Nephron (organoid): ENCODE measurements at regions not wholly inside any gene's neighbourhood (a gene's known extent, or its start where the extent isn't known, plus 50 kb on each side); places are given as distances from the start of the nearest gene placed in this dataset.

ENCODE experiments used
- H3K27ac Mint-ChIP-seq, 3 experiments: 2 replicates each; pipeline ENCODE4 v1.8.0; 2020; ENCODE audit warnings: mixed read lengths in 3 of 3, mild to moderate bottlenecking in 2 of 3, moderate library complexity in 1 of 3
- H3K27me3 Mint-ChIP-seq: 2 replicates; pipeline ENCODE4 v1.8.0; 2021; ENCODE audit warnings: low read depth, mild to moderate bottlenecking, moderate library complexity, mixed read lengths
- H3K36me3 Mint-ChIP-seq: 2 replicates; pipeline ENCODE4 v1.8.0; 2020; ENCODE audit warnings: low read depth, mixed read lengths
- H3K4me1 Mint-ChIP-seq: 2 replicates; pipeline ENCODE4 v1.8.0; 2020; ENCODE audit warnings: mixed read lengths
- H3K4me3 Mint-ChIP-seq, 3 experiments: 2 replicates each; pipeline ENCODE4 v1.8.0; 2020; ENCODE audit warnings: mild to moderate bottlenecking in 3 of 3, mixed read lengths in 3 of 3, moderate library complexity in 2 of 3
- H3K9me3 Mint-ChIP-seq: 2 replicates; pipeline ENCODE4 v1.8.0; 2020; ENCODE audit warnings: mixed read lengths
- CTCF ChIP-seq, 3 experiments: fragments of 200-600 bp; sonication (generic); IDR thresholded peaks; one replicate each; pipeline ENCODE4 v1.5.0; 2021; ENCODE audit warnings: antibody characterized with exemption in 3 of 3; ENCODE audit not compliant: unreplicated experiment in 3 of 3

- Mint-ChIP-seq H3K36me3 (no peaks in the 10 kb centered on the region), H3K4me3 (no peak overlapping the region), H3K4me1 (no peaks in the 10 kb centered on the region), H3K9me3 (peaks cover 7% of the 10 kb centered on the region), H3K27ac (no peak overlapping the region), H3K27me3 (peaks cover 18% of the 10 kb centered on the region)
- no peak for TF ChIP-seq CTCF (IDR thresholded peaks at IDR 0.05; ENCODE audit: unreplicated experiment in 3 of 3)
Measured at GRCh38 chr9:107850653-107851052, 361.1 kb upstream of the KLF4 start.

GRCh38 chr9:107847978-107848964 is 358.7 kb upstream of the KLF4 start:
- Mint-ChIP-seq H3K36me3 (no peaks in the 10 kb centered on the region), H3K4me1 (no peaks in the 10 kb centered on the region), H3K27ac (no peak overlapping the region), H3K9me3 (no peaks in the 10 kb centered on the region), H3K4me3 (no peak overlapping the region), H3K27me3 (peaks cover 18% of the 10 kb centered on the region)
- TF ChIP-seq CTCF (IDR thresholded peaks at IDR 0.05; ENCODE audit: unreplicated experiment in 3 of 3), result no peak

- no peaks in the 10 kb centered on the region for H3K4me1 Mint-ChIP-seq
- H3K4me3 Mint-ChIP-seq, result no peak overlapping the region
- H3K27ac Mint-ChIP-seq, result no peak overlapping the region
- peaks cover 7% of the 10 kb centered on the region for H3K27me3 Mint-ChIP-seq
- no peak for TF ChIP-seq CTCF (IDR thresholded peaks at IDR 0.05; ENCODE audit: unreplicated experiment in 3 of 3)
- H3K36me3 Mint-ChIP-seq, result no peaks in the 10 kb centered on the region
- no peaks in the 10 kb centered on the region for H3K9me3 Mint-ChIP-seq
Measured at GRCh38 chr9:107842530-107842929, 353.0 kb upstream of the KLF4 start.

- Mint-ChIP-seq H3K27ac (no peak overlapping the region), H3K4me3 (no peak overlapping the region), H3K4me1 (no peaks in the 10 kb centered on the region), H3K36me3 (no peaks in the 10 kb centered on the region), H3K9me3 (no peaks in the 10 kb centered on the region), H3K27me3 (peaks cover 4% of the 10 kb centered on the region)
- no peak for TF ChIP-seq CTCF (IDR thresholded peaks at IDR 0.05; ENCODE audit: unreplicated experiment in 3 of 3)
Measured at GRCh38 chr9:107841076-107841475, 351.5 kb upstream of the KLF4 start.

GRCh38 chr9:107839371-107839770 is 349.8 kb upstream of the KLF4 start:
- Mint-ChIP-seq H3K27me3 (peaks cover 8% of the 10 kb centered on the region), H3K36me3 (no peaks in the 10 kb centered on the region), H3K9me3 (no peaks in the 10 kb centered on the region), H3K4me1 (no peaks in the 10 kb centered on the region), H3K4me3 (no peak overlapping the region), H3K27ac (no peak overlapping the region)
- TF ChIP-seq CTCF (IDR thresholded peaks at IDR 0.05; ENCODE audit: unreplicated experiment in 3 of 3), result no peak

- no peak overlapping the region for H3K27ac Mint-ChIP-seq
- H3K9me3 Mint-ChIP-seq, result no peaks in the 10 kb centered on the region
- H3K4me1 Mint-ChIP-seq, result no peaks in the 10 kb centered on the region
- H3K27me3 Mint-ChIP-seq, result peaks cover 9% of the 10 kb centered on the region
- TF ChIP-seq CTCF (IDR thresholded peaks at IDR 0.05; ENCODE audit: unreplicated experiment in 3 of 3), result no peak
- H3K4me3 Mint-ChIP-seq, result no peak overlapping the region
- no peaks in the 10 kb centered on the region for H3K36me3 Mint-ChIP-seq
Measured at GRCh38 chr9:107838766-107839165, 349.2 kb upstream of the KLF4 start.
